Stomach smooth muscle (tissue), 2 donors: ENCODE measurements at regions not wholly inside any gene's neighbourhood (a gene's known extent, or its start where the extent isn't known, plus 50 kb on each side); places are given as distances from the start of the nearest gene placed in this dataset.

Source experiments
- H3K27ac ChIP-seq: one replicate; pipeline ENCODE4 v1.7.0; 2013; ENCODE audit warnings: mild to moderate bottlenecking, low read length, inconsistent platforms
- H3K27me3 ChIP-seq, 2 donors: one replicate each; pipeline ENCODE4 v1.7.0; 2013; ENCODE audit warnings: low read length in 2 of 2; ENCODE audit not compliant: insufficient read depth in 2 of 2, control insufficient read depth in 1 of 2
- H3K36me3 ChIP-seq, 2 donors: one replicate each; pipeline ENCODE4 v1.7.0; 2013; ENCODE audit warnings: low read length in 2 of 2; ENCODE audit not compliant: control insufficient read depth in 2 of 2, insufficient read depth in 2 of 2
- H3K4me1 ChIP-seq: one replicate; pipeline ENCODE4 v1.7.0; 2013; ENCODE audit warnings: low read length; ENCODE audit not compliant: control insufficient read depth, insufficient read depth
- H3K4me3 ChIP-seq, 2 donors: one replicate each; pipeline ENCODE4 v1.7.0; 2013; ENCODE audit warnings: low read length in 2 of 2
- H3K9ac ChIP-seq, 2 donors: one replicate each; pipeline ENCODE4 v1.7.0; 2013; ENCODE audit warnings: low read length in 2 of 2, mild to moderate bottlenecking in 1 of 2
- H3K9me3 ChIP-seq, 2 donors: one replicate each; pipeline ENCODE4 v1.7.0; 2013; ENCODE audit warnings: low read length in 2 of 2; ENCODE audit not compliant: control insufficient read depth in 2 of 2
- donor health status: healthy.
- donor health status: Pancreatic carcinoma.

GRCh38 chr7:22657479-22657878 lies 69.5 kb upstream of the IL6 start:
- Histone ChIP-seq H3K27me3 (peaks cover 0 to 2% of the 10 kb centered on the region in 2 donors), H3K4me3 (no peak overlapping the region), H3K27ac (no peak overlapping the region), H3K9me3 (peaks cover 0 to 5% of the 10 kb centered on the region in 2 donors), H3K4me1 (no peaks in the 10 kb centered on the region), H3K9ac (no peak overlapping the region), H3K36me3 (no peaks in the 10 kb centered on the region)

GRCh38 chr7:22655781-22656180 lies 71.2 kb upstream of the IL6 start:
- Histone ChIP-seq H3K36me3 (no peaks in the 10 kb centered on the region), H3K27ac (no peak overlapping the region), H3K9ac (no peak overlapping the region), H3K27me3 (peaks cover 0 to 2% of the 10 kb centered on the region in 2 donors), H3K9me3 (peaks cover 0 to 5% of the 10 kb centered on the region in 2 donors), H3K4me3 (no peak overlapping the region), H3K4me1 (no peaks in the 10 kb centered on the region)

- peaks cover 0 to 2% of the 10 kb centered on the region in 2 donors for H3K27me3 ChIP-seq
- H3K36me3 ChIP-seq: no peaks in the 10 kb centered on the region
- no peak overlapping the region for H3K4me3 ChIP-seq
- H3K4me1 ChIP-seq: no peaks in the 10 kb centered on the region
- H3K9ac ChIP-seq: no peak overlapping the region
- H3K27ac ChIP-seq: no peak overlapping the region
- peaks cover 0 to 5% of the 10 kb centered on the region in 2 donors for H3K9me3 ChIP-seq
Measured at GRCh38 chr7:22654831-22655230, 72.2 kb upstream of the IL6 start.

- peaks cover 0 to 2% of the 10 kb centered on the region in 2 donors for H3K27me3 ChIP-seq
- peaks cover 0 to 3% of the 10 kb centered on the region in 2 donors for H3K9me3 ChIP-seq
- no peaks in the 10 kb centered on the region for H3K36me3 ChIP-seq
- H3K27ac ChIP-seq: no peak overlapping the region
- H3K9ac ChIP-seq: no peak overlapping the region
- no peak overlapping the region for H3K4me3 ChIP-seq
- H3K4me1 ChIP-seq: no peaks in the 10 kb centered on the region
Measured at GRCh38 chr7:22653951-22654350, 73.0 kb upstream of the IL6 start.

GRCh38 chr7:22651534-22652243 lies 75.3 kb upstream of the IL6 start:
- H3K27ac ChIP-seq: no peak overlapping the region
- H3K9me3 ChIP-seq: peaks cover 3% of the 10 kb centered on the region in 2 donors
- H3K4me1 ChIP-seq: no peaks in the 10 kb centered on the region
- no peak overlapping the region for H3K4me3 ChIP-seq
- no peaks in the 10 kb centered on the region for H3K36me3 ChIP-seq
- no peak overlapping the region for H3K9ac ChIP-seq
- H3K27me3 ChIP-seq: no peaks in the 10 kb centered on the region

- H3K4me3 ChIP-seq: no peak overlapping the region
- H3K27ac ChIP-seq: no peak overlapping the region
- no peak overlapping the region for H3K9ac ChIP-seq
- no peaks in the 10 kb centered on the region for H3K27me3 ChIP-seq
- H3K36me3 ChIP-seq: no peaks in the 10 kb centered on the region
- H3K9me3 ChIP-seq: peaks cover 3 to 9% of the 10 kb centered on the region in 2 donors
- no peaks in the 10 kb centered on the region for H3K4me1 ChIP-seq
Measured at GRCh38 chr7:22651036-22651435, 76.0 kb upstream of the IL6 start.

- H3K27me3 ChIP-seq: no peaks in the 10 kb centered on the region
- H3K9me3 ChIP-seq: peaks cover 3 to 9% of the 10 kb centered on the region in 2 donors
- no peaks in the 10 kb centered on the region for H3K36me3 ChIP-seq
- no peak overlapping the region for H3K9ac ChIP-seq
- no peaks in the 10 kb centered on the region for H3K4me1 ChIP-seq
- no peak overlapping the region for H3K27ac ChIP-seq
- H3K4me3 ChIP-seq: no peak overlapping the region
Measured at GRCh38 chr7:22649686-22650085, 77.3 kb upstream of the IL6 start.

GRCh38 chr7:22647451-22648257 lies 79.3 kb upstream of the IL6 start:
- Histone ChIP-seq H3K27ac (no peak overlapping the region), H3K4me1 (no peaks in the 10 kb centered on the region), H3K36me3 (no peaks in the 10 kb centered on the region), H3K9me3 (peaks cover 3 to 9% of the 10 kb centered on the region in 2 donors), H3K4me3 (no peak overlapping the region), H3K27me3 (no peaks in the 10 kb centered on the region), H3K9ac (no peak overlapping the region)

GRCh38 chr7:22645418-22646181 lies 81.4 kb upstream of the IL6 start:
- Histone ChIP-seq H3K36me3 (no peaks in the 10 kb centered on the region), H3K9me3 (peaks cover 3 to 12% of the 10 kb centered on the region in 2 donors), H3K4me1 (no peaks in the 10 kb centered on the region), H3K27ac (no peak overlapping the region), H3K4me3 (no peak overlapping the region), H3K9ac (no peak overlapping the region), H3K27me3 (no peaks in the 10 kb centered on the region)

- H3K36me3 ChIP-seq: no peaks in the 10 kb centered on the region
- H3K9ac ChIP-seq: no peak overlapping the region
- peaks cover 3 to 12% of the 10 kb centered on the region in 2 donors for H3K9me3 ChIP-seq
- H3K27ac ChIP-seq: no peak overlapping the region
- no peaks in the 10 kb centered on the region for H3K27me3 ChIP-seq
- no peak overlapping the region for H3K4me3 ChIP-seq
- no peaks in the 10 kb centered on the region for H3K4me1 ChIP-seq
Measured at GRCh38 chr7:22642454-22642853, 84.5 kb upstream of the IL6 start.
